ENCODE measurements at regions not wholly inside any gene's neighbourhood (a gene's known extent, or its start where the extent isn't known, plus 50 kb on each side); places are given as distances from the start of the nearest gene placed in this dataset.
"Not testable (repeated sequence)": the region's sequence is repeated elsewhere in the genome, so short reads cannot be mapped to it uniquely, and the experiment has no call there.

DNA sequence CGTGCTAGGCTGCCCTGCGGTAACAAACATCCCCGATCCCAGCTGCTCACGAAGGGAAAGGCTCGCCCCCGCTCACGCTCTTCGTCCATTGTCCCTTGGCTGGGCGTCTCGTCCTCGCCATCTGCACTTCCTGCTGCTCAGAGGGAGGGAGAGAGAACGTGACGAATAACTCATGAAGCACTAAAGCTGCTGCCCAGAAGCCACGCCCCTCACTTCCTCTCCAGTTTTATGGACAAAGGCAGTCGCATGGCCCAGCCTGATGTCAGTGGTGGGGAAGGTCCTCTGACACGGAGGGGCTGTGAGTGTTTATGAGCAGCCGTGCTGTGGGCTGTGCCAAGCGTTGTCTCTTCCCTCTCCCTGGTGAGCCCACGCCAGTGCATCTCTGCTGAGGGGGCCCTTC, 235.9 kb upstream of the SFSWAP start:
- not testable (repeated sequence) for DNase-seq (ENCODE audit: low spot score)

- no peak for DNase-seq (ENCODE audit: low spot score)
Observed at GRCh38 chr12:131477613-131478012, 233.3 kb upstream of the SFSWAP start.

DNA sequence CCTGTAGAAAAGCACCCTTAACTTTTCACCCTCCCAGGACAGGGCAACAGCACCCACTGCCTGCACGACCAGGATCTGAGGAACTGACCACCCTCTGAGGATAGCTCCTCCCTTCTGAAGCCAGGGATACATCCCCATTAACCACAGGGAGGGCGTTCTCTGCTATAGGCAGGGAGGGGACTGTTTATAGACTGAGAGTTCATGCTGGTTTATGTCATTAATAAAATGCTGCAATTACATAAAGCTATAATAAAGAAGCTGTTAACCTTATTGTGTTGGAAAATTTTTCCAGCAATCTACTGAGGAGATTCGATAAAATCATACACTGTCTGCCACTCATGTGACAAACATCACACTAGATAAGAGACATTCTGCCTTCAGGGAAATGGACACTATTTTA, 232.4 kb upstream of the SFSWAP start:
- no peak for DNase-seq (ENCODE audit: low spot score)

- DNase-seq (ENCODE audit: low spot score): no peak
Observed at GRCh38 chr12:131482199-131482598, 228.7 kb upstream of the SFSWAP start.

DNA sequence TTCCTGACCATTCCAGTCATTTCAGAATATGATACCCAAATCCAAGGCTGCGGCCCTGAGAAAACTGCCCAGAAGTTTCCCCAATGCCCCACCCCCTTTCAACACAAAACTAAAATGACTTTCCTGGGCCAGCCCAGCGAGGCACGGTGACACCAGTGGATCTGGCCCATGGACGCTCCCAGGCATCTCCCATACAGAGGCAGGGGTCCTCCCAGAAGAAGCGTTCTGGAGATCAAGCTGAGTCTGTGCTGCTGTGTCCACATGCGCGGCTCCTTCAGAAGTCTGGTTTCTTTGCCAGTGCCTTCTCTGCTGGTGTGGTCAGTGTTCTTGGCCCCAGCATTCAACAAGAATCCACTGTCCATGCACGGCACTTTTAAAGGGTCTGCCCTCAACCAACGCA, 228.2 kb upstream of the SFSWAP start:
- no peak for DNase-seq (ENCODE audit: low spot score)

GRCh38 chr12:131486451-131487230, 224.2 kb upstream of the SFSWAP start:
- DNase-seq (ENCODE audit: low spot score): no peak

- no peak for DNase-seq (ENCODE audit: low spot score)
Observed at GRCh38 chr12:131487388-131488124, 223.3 kb upstream of the SFSWAP start.

GRCh38 chr12:131489718-131490117, 221.2 kb upstream of the SFSWAP start:
- DNase-seq (ENCODE audit: low spot score): no peak

DNA sequence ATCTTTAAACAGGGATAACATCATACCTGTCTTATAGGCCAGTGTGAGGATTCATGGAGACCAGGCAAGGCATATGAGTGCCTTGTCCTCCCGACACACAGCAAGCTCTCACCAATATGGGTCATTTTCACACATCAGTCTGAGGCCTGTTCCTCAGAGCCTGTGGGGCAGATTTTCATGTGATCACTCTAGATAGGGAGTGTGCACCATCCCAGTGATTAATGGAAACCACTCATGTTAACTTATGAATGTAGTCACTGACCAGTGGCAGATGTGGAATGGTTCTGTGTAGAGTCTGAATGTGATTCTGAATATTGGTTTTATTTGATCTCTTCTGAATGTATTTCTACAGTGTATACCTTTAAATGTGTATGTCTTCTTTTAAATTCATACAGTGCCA, 219.7 kb upstream of the SFSWAP start:
- DNase-seq (ENCODE audit: low spot score): no peak

DNA sequence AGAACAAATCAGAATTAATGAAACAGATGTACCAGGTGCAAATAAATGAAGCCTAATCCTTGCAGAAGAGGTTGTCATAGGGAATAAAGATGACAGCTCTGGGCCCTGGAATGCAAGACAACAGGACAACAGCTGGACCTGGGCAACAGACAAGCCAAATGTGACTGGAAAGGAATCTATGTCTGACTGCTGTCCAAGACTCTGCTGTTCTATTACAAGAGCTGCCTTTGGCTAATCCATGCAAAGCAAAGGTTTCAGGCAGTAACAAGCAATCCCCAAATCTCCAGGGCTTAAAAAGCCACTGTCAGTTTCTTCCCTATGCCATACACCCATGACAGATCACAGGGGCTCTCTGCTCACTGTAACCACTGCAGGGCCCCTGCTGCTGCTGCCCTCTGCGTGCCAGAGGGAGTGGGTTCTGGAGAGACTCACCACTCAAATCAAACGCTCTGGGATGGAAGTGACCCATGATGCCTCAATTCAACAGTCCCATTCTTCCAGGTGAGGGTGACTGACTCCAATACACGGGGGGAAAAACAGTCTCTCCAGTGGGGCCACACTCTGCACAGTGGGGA, 218.9 kb upstream of the SFSWAP start:
- no peak for DNase-seq (ENCODE audit: low spot score)

GRCh38 chr12:131493068-131493826, 217.6 kb upstream of the SFSWAP start:
- DNase-seq (ENCODE audit: low spot score): no peak

DNA sequence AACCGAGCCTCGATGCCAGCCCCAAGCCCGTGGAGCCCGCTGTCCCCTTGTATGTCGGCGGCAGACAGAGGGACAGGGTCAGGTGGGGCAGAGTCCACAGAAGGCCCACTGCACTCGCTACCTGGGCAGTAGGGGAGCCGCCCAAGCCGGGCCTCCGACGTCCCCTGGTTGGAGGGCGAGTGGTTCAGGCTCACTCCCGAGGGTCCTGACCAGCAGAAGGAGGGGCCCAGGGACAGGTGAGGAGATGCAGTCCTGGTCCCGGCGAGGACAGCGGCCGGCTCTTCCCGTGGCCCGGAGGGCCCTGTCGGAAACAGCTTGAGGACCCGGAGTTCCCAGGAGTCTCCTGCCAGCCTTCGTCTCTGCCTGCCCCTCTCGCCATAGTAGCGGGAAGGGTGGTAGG, 216.7 kb upstream of the SFSWAP start:
- no peak for DNase-seq (ENCODE audit: low spot score)

DNA sequence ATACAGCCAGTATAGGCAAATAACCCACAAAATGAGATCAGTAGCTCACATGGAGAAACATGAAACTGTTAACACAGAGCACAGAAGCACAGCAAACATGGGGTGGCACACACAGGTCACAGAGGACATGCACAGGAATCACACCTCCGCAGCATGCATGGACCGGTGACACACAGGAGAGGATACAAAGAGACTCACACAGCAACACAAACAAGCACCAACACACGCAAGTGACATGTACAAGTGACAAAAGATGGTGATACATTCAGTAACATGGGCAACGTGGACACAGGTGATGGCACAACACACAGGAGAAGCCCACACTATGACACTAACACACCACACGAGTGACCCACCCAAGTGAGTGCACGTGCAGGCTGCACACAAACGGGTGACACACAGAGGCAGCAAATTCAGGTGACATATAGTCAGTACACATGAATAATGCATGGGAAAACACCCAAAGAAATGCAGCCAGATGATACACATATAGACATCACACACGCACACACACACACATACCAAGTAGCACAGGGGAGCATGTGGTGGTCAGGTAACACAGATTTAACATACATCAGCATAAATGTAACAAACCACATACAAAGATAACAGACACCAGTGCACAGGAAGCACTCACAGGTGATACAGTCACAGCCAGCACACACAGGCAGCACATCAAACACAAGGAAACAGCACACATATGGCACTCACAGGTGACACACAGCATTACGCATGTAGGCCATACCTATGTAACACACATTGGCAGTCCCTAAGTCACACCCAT, 216.0 kb upstream of the SFSWAP start:
- DNase-seq (ENCODE audit: low spot score): no peak

DNA sequence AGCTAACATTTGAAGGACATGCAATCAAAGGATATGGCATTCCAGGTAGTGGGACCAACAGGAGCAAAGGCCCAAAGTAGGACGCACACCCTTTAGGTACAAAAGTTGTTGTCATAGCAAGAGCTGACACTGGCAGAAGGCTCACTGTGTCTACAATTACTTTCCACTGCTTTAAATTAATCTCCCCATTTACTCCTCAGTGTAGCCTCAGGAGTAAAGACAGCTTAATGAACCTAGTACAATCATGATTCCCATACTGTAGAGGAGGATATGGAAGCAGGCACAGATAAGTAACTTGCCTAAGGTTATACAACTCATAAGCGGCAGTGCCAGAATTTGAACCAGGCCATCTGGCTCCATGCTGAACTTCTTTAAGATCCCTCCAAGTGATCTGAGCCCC, 212.9 kb upstream of the SFSWAP start:
- DNase-seq (ENCODE audit: low spot score): no peak

- DNase-seq (ENCODE audit: low spot score): no peak
Observed at GRCh38 chr12:131499160-131499863, 211.6 kb upstream of the SFSWAP start.

DNA sequence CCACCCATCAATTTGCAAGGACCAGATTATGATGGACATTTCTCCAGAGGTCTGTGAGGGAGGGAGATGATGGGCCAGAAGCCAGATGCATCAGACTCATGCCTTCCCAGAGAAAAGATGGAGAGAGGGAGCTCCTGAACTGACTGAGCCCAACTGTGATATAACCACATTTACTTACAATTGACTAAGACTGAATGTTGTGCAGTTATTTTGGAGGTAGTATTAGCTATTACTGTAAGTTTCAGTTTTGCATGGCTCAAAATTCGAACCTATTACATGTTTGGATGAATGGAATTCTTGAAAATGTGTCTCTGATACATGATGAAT, 211.1 kb upstream of the SFSWAP start:
- DNase-seq (ENCODE audit: low spot score): no peak

GRCh38 chr12:131500564-131500963, 210.3 kb upstream of the SFSWAP start:
- no peak for DNase-seq (ENCODE audit: low spot score)

DNA sequence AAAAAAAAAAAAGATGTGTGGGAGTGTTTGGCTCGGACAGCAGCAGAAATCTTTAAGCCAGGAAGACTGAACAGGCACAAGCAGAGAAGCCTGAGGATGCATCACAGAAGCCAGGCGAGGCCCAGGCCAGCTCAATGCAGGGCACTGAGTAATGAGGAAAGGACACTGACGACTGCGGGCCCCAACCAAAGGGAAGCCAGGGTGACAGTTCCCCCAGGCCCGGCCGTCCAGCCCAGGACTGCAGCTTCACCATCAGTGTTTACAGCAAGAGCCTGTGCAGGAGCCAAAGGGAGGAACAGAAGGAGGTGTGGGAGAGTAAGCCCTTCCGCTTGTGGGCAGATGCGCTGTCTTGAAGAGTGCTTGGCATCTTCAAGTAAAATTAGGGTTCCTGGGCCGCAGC, 205.3 kb upstream of the SFSWAP start:
- no peak for DNase-seq (ENCODE audit: low spot score)

DNA sequence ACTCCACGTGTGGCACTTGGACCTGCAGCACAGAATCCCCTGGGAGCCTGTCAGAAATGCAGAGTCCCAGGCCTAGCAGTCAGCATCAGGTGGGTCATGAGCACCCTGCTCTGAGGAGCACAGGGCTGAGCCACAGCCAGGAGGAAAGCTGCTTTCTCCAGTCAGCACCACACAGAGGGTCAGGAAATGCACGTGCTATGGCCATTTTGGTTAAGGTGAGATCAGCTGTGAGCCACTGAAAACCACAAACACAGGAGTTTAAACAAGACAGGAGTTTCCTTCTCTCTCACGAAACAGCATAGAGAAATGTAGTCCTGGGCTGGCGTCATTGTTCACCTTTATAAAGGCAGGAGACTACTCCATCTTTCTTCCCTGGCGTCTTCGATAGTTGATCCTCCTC, 204.5 kb upstream of the SFSWAP start:
- DNase-seq (ENCODE audit: low spot score): no peak

DNA sequence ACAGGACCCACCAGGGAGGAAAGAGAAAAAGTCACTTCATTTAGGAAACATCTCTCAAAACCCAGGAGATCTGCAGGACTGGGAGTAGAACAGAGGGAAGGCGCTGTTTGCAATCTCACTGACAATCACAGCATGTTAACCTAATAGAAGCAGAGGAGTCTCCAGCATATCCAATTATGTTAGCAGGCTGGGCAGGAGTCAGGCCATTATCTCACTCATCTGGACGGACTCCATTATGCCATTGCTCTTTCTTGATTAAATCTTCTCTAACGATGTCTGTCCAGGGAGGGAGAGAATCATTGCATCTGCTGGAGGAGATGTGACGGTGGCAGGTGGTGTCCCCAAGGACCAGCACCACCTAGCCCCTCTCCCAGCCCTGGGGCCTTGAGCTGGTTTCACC, 203.8 kb upstream of the SFSWAP start:
- no peak for DNase-seq (ENCODE audit: low spot score)

DNA sequence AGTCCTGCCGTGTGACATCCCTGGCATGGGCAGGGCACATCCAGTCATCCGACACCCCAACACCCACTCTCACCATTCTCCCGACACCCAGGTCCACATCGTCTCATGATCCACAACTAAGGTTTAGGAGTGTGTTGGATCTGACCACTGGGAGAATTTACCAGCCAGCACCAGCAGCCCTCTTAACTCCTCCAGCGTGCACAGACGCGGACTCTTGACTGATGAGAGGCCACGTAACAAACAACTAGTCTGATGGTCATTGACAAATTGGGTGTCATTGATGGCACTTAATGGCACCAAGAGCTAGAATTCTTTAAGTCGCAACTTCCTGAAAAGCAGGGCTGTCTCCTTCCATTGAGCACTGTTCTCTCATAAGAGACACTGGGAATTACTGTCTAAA, 203.0 kb upstream of the SFSWAP start:
- DNase-seq (ENCODE audit: low spot score): no peak

All from mucosa of gallbladder (tissue), 1 donor.